Islet of Langerhans (tissue), 1 donor: ENCODE measurements at regions not wholly inside any gene's neighbourhood (a gene's known extent, or its start where the extent isn't known, plus 50 kb on each side); places are given as distances from the start of the nearest gene placed in this dataset.
"Not testable (repeated sequence)": the region's sequence is repeated elsewhere in the genome, so short reads cannot be mapped to it uniquely, and the experiment has no call there.

Experiments used
- FAIRE-seq: peaks from one replicate; lab custom pipeline; 2011; peaks lifted over from hg19 to GRCh38; lab: Jason Lieb, UNC

DNA sequence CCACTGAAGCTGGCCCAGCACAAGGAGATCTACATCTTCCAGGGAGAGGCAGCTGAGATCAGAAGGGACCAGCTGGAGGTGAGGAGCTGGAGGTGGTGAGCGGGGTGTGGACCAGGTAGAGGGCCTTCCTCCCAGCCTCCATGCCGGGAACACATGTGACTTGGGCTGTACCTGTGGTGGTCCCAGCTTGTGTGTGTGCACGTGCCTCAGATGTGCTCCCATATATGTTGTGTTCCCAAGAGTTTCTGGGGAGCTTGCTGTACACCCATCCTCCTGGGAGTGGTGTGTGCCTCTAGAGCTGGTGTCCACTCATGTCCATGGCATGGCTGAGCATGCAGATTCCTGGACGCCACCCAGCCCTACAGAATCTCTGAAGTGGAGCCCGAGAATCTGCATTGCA lies 183.7 kb upstream of the AKAP13 start:
- FAIRE-seq = not testable (repeated sequence)

DNA sequence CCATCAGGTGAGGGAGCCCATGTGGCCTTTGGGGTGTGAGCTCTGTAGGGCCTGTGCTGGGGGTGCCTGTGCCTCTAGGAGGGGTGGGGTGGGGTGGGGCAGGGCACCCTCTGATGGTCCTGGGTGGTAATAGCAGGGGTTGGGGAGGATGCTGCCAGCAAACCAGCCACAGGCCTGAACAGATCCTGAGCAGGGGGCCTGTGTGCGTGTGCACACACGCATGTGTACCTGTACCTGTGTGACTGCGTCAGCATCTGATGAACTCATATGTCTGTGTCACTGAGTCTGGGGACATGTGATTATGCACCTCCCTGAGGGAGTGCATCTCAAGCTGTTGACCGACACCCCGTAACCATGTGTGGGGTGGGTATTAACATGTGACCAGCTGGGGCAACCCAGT lies 182.8 kb upstream of the AKAP13 start:
- not testable (repeated sequence) for FAIRE-seq

DNA sequence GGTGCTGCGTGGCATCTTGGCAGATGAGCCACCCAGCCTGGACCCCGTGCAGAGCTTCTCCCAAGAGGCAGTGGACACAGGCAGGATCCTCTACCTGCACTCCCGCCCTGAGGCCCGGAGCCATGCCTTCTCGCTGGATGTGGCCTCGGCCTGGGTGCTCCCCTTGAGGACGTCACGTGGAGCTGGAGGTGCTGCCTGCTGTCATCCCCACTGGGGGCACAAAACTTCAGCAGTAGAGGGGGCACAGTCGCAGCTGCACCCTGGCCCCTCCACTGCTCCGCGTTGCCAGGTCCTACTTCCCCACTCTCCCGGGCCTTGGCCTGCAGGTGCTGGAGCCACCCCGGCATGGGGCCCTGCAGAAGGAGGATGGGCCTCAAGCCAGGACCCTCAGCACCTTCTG lies 182.0 kb upstream of the AKAP13 start:
- FAIRE-seq = not testable (repeated sequence)

DNA sequence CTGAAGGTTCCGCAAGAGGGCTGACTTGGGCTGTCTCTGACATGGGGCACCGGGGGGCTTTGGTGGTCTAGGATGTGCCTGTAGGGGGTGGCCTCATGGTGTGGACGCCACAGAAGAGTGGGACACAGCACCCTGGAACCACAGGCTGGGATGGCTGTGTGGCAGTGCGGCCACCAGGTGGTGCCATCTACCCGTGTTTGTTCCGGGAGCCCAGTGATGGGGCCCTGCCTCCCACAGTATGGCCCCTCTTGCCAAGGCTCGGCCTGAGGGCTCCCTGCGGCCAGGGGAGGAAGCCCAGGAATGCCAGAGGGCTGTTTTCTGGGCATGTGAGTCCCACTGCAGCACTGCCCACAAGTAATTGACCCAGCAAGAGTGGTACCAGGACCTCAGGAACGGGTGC lies 180.2 kb upstream of the AKAP13 start:
- not testable (repeated sequence) for FAIRE-seq

DNA sequence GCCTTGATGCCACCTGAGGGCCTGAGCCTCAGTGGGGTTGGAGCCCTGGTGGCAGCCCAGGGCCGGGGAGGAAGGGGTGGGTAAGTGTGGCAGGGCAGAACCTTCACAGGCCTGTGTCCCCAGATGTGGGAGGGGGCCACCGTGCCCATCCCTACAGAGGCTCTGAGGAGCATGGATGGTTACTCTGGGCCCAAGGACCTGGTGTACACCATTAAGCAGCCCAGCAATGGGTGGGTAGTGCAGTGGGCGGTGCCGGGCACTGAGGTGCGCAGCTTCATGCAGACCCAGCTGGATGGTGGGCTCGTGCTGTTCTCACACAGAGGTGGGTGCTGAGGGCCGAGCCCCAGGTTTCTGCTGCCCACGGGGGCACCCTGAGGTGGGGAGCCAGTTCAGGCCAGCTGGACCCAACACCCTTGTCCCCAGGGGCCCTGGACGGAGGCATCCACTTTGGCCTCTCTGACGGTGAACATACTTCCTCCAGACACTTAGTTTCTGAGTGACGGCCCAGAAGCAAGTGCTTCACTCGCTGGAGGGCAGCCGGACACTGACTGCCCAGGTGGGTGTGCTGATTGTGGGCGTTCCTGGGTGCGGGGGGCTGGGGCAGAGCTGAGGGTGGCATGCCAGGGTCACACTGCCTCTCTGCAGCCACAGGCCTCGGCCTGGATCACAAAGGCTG lies 179.1 kb upstream of the AKAP13 start:
- FAIRE-seq = not testable (repeated sequence)

DNA sequence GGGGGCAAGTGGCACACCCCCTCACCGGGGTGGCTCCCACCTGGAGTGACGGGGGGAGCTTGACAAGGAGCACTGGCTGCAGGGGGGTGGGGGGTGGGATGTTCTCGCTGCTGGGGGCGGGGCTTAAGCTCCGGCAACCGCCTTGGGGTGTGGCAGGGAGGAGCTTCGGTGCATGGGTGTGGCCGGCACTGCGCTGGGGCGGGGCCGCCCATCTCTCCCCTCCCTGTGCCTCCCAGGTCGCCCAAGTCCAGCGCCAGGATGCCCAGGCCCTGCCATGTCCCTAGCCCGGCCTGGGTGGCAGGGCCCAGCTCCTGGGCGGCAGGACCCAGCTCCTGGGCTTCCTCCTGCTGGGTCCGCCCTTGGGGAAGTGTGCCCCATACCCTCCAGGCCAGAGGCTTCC lies 175.9 kb upstream of the AKAP13 start:
- not testable (repeated sequence) for FAIRE-seq

DNA sequence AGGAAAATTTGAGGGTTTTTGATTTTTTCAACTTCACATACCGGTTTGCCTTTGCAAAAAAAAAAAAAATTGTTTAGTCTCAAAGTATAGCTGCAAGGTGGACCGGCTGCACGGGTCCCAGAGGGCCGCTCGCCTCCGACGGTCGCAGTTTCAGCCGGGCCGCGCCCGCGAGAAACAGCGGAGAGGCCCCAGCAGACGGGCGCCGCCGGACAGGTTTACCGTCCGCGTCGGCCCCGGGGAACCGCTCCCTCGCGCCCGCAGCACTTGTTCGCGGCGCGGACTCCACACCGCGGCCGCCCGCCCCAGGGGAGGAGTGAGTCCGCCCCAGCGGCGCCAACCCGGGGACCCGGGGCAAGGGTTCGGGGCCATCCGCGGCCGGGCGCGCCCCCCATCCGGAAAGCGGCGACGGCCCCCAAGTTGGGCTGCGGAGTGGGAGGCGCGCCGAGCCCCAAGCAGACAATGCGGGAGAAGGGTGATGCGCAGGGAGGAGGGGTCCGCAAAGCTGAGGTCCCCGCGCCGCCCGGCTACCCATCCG lies 146.5 kb upstream of the AKAP13 start:
- FAIRE-seq = not testable (repeated sequence)

DNA sequence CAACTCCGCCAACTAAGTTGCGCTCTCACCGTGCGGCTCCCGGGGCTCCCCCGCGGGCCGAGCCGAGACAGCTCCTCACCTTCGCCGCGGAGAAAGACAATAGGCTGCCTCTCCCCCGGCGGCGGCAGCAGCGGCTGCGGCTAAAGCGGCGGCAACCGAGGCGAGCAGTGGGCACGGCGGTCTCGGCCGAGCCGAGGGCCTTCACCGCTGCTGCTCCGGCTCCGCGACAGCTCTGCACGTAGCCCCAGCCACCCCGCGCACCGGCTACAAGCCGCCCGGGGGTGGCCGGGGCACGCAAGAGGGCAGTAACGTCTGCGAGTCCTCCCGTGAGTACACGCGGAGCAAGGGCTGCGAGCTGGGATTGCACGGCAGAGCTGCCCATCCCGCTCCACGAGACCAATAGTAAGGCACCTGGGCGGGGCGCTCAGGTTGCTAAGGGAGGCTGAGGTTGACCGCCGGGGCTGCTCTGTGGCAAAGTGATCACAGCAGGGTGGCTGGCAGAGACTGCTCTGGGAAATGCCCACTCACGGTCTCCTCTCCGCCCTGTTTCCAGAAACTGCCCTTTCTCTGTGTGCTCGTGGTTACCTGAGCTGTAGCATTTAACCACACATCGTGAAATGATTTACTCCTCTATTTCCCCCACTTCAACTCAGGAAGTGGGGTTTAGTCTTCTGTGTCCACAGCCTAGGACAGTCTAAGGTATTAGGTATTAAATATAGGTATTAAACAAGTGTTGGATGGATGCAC lies 145.8 kb upstream of the AKAP13 start:
- FAIRE-seq = not testable (repeated sequence)

DNA sequence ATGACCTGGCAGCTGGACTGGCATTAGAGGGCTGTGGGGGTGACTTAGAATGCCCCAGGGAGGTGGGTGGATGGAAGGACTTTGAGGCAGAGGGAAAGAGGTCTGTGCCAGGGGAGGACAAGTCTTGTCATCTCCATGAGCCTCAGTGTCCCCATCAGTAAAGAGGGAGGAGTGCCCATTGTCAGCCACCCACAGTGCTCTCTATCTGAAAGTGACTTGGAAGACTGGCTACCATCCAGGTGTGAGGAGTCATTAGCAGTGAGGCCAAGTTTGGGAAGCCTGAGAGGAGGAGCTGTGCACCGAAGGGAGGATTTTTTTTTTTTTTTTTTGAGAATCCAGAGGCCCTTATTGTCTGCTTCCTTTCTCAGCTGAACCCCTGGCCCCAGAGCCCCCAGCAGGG lies 136.3 kb upstream of the AKAP13 start:
- not testable (repeated sequence) for FAIRE-seq

DNA sequence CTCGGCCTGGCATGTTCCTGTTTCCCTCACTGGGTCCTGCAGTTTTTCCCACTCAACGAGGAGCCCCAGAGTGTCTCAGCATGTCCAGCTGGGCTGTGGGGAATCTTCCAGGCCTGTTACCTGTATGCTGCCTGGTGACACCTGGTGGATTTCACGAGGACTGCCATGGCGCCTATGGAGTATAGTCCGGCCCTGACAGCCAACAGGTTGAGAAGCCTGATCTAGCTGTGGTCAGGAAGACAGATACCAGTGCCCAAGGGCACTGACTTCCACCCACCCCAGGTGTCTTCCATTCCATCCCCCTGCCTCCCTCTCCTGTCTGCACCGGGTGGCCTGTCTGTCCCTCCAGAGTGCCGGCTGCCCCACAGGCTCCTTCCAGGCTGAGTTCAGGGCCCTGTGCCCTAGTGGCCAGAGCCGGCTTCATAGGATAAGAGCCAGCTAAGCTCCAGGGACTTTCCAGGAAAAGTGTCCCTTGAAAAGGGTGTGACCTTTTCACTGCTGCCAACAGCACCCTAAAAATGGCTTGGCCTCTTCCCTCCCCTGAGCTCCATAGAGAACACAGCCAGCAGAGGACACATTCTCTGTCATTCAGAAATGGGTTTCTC lies 129.4 kb upstream of the AKAP13 start:
- FAIRE-seq = not testable (repeated sequence)

DNA sequence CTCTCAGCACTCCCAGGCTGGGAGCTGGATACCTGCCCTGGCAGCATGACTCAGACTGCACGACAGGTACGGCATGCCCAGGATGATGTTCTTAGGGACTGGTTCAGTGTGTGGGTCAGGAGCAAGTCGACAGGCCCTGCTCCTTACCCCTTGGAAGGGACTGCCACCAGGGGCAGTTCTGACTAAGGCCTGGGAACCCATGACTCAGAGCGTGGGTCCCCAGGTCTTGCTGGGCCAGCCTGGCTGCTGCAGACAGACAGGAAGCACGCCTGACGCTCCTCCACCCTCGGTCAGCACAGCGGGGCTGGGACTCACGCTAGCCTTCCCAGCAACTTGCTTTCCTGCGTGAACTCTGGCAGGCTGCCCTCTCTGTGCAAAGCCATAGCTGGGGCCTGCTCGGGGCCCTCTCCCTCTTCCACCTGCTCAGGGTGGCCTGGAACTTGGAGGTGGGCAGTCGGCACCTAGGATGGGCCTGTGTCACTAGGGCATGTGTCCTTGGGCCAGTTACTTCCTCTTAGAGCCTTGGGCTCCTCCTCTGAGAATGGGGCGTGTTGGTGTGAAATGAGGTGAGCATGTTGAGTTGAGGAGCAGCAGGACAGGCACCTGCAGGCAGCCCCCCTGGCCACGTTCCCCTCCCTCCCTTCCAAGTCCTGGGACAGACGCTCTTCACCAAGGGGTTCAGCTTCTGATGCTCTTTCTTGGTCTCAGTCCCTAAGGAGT lies 127.0 kb upstream of the AKAP13 start:
- not testable (repeated sequence) for FAIRE-seq

DNA sequence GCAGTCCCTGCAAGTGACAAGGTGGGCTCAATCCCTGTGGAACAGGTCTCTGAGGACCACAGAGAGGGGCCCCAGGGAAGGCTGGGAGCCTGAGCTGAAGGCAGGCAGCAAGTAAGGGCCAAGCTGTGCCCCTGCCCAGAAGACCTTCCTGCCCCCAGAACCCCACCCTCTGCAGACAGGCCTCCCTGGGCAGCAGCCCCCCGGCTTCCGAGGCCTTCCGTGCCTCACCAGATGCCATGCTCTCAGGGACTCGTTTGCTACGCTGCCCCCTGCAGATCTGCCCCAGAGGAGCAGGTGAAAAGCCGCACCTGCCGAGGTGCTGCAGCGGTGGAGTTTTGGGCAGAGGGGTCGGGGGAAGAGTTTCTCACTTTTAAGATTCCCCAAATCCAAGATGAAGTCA lies 125.4 kb upstream of the AKAP13 start:
- not testable (repeated sequence) for FAIRE-seq

DNA sequence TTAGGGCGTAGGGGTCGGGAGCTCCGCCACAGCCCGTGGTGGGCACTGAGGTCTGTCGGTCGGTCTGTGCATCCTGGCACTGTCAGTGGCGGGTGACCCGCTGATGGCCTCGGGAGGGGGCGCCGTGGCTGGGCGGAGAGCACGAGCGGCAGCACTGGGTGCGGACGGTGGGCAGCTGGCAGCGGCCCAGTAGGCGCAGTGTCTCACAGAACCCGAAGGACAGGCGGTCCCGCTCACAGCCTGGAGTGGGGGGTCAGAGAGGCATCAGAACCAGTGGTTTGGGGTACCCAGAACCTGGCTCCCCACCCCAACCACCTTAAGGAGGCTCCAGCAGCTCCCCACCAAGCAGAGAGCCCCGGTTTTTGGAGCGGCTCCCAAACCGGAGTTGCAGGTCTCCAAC lies 124.9 kb upstream of the AKAP13 start:
- not testable (repeated sequence) for FAIRE-seq

DNA sequence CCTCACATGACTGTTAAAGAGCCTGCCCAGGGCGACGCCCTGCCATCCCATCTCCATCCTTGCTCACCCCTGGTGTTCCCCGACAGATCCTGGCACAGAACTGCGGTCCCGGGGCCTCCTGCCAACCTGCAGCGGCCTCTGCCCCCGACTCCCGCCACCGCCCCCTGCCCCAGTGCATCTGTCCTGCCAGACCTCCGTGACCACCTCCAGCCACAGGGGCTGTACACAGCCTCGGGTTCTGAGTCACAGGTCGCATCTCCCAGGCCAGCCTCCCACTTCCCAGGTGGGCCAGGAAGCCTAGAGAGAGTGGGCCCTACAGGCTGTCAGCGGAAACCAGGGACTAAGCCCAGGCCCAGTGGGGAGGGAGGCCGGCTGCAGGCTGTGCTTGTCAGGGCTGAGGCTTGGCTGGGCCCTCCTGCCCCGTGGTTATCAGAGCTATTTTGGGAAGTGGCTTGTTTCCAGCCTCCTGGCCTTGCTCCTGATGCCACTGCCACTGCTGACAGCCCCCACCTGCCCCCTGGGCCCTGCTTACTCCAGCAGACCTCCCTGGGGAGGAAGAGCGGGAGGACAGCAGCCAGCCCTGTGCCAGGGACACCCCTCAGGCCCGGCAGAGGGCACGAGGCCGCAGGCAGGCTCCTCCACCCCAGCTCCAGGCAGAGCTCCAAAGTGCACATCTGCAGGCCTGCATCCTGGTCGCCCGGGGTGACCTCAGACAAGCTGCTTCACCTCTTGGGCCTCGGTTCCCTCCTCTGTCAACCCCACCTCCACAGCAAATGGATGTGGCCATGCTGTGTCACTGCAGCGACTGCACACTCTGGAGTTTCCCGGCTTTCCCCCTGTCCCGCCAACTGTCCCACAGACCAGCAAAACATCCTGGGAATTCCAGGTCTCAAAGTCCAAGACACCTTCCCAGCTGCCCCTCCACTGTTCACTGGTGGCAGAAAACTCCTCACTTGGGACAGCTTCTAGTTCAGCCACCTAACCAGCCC lies 124.1 kb upstream of the AKAP13 start:
- not testable (repeated sequence) for FAIRE-seq

DNA sequence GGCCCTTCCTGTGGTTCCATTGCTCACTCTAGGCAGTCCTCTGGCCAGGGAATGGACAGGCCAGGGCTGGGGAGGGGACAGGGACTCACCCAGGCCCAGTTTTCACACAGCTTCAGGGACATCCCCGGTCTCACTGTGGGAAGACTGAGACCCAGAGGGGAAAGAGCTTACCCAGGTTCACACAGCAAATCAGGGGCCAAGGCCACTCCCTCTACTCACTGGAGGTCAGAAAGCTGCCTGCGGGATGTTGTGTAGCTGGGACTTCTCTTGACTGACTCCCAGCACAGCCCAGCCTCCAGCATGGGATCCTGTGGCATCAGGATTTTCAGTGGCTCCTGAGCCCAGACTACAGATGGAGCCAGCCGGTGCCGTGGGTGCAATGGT lies 122.3 kb upstream of the AKAP13 start:
- not testable (repeated sequence) for FAIRE-seq

DNA sequence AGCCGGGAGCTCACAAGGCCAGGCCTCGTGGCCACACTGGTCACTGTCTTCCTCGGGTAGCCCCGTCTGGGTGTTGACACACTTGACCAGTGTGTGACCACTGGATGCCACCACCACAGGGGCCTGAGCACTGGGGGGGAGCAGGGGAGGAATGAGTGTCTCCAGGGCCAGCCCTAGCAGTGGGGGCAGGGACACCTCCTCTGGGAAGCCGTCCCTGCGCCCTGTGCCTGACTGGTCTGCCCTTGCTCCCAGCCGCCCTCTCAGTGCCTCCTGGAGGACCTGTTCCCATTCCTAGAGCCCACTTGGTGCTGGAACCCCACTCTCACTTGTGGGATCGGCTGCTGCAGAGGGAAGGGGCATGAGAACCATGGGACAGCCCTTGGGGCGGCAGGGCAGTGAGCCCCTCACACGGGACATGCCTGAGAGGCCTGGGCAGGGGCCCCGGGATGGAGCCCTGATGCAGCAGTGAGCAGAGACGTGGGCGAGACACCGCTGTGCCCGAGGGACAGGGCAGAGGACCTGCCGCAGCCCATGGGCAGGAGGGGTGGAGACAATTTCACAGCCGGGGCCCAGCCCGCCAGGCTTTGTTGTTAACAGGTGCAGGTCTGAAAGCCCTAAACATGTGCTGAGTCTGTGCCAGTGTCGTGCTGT lies 121.7 kb upstream of the AKAP13 start:
- FAIRE-seq = not testable (repeated sequence)

DNA sequence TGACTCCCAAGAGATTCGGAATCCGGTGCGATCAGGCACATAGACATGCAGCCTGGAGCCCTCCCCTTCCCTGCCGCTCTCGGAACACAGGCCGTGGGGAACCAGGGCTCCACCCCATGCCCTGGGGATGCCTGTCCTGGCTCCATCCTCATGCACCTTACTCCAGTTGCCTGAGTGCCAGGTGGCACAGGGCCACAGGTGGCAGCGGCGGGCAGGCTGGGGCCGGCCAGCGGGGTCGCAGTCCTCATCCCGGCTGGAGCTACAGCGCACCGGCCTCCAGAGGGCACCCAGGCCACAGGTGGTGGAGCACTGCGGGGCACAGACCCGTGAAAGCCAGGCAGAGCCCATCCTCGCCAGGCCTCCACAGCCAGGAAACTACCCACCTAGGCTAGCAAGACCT lies 119.9 kb upstream of the AKAP13 start:
- FAIRE-seq = not testable (repeated sequence)

DNA sequence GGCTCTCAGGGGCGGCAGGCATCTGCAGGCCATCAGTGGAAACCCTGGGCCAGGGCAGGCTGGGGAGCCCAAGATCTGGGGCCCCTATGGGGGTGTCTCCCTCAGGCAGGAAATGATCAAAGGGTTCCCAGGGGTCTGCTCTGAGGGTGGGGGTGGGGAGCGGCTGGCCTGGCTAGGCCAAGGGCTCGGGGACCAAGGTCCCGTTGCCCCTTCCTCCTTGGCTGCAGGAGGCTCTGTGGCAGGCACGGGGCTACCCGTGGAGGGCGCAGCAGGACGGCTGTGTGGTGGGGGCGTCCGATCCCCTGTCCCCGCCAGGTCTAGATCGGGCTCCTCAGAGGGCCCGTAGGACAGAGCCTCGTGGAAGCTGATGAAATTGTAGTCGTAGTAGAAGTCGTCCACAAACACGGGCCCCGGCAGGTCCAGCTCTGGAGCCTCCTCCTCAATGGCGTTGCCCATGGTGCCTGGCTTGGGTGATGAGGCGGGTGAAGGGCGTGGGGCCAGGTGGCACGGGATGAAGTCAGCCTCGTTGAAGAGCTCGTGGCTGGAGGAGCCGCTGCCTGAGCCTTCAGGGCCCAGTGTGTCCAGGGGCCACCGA lies 117.8 kb upstream of the AKAP13 start:
- FAIRE-seq = not testable (repeated sequence)

DNA sequence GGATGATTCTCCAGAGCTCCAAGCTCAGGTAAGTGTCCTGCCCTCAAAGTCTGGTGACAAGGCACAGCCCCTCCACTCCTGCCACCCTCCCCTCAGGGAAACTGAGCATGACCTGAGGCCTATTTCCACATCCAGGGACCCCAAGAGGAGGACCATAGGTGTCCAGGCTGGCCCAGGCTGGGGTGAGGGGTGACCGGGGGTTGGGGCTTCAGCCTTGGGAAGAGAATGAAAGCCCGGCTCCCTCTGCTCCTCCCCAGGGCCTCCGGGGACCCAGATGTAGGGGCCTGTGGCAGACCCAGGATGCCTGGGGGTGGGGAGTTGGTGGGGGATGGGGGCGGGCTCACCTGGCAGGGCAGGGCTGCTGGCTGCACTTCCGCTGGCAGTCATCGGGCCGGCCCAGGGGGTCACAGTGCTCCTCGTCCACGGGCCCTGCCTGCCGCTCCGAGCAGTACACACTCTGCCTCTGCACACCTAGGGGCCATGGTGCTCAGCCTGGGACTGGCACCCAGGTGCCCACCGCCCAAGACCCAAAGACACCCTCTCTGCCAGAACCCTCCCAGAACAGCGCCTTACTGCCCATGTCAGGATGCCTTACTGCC lies 116.5 kb upstream of the AKAP13 start:
- FAIRE-seq = not testable (repeated sequence)
